DND-41 (cell line): ENCODE measurements at regions not wholly inside any gene's neighbourhood (a gene's known extent, or its start where the extent isn't known, plus 50 kb on each side); places are given as distances from the start of the nearest gene placed in this dataset.

ENCODE experiments used
- ATAC-seq: fragments of 200-7000 bp; cut with Tn5 transposase; 3 replicates; pipeline ENCODE4 v1.9.1; 2021; ENCODE audit warnings: low read depth; ENCODE audit not compliant: insufficient read depth
- DNase-seq: peaks from one replicate; pipeline ENCODE4 v3.0.0-alpha.2; 2020
- H2AFZ ChIP-seq: 2 replicates; pipeline ENCODE4 v1.6.0; 2012; ENCODE audit warnings: low read depth, low read length
- H3K27ac ChIP-seq: 2 replicates; pipeline ENCODE4 v1.5.1; 2012; ENCODE audit warnings: low read length, inconsistent platforms
- H3K27me3 ChIP-seq: fragments of 200-600 bp; sonication (generic); 2 replicates; pipeline ENCODE4 v1.6.0; 2012; ENCODE audit warnings: low read length, mild to moderate bottlenecking, inconsistent platforms; ENCODE audit not compliant: insufficient read depth, poor library complexity
- H3K36me3 ChIP-seq: 2 replicates; pipeline ENCODE4 v1.5.1; 2012; ENCODE audit warnings: low read length, inconsistent platforms; ENCODE audit not compliant: insufficient read depth
- H3K4me1 ChIP-seq: 2 replicates; pipeline ENCODE4 v1.5.1; 2012; ENCODE audit warnings: mild to moderate bottlenecking, low read length; ENCODE audit not compliant: insufficient read depth
- H3K4me2 ChIP-seq: 2 replicates; pipeline ENCODE4 v1.6.0; 2012; ENCODE audit warnings: mild to moderate bottlenecking, moderate library complexity, low read length, inconsistent platforms; ENCODE audit not compliant: insufficient read depth
- H3K4me3 ChIP-seq, 2 experiments: fragments of 200-600 bp in 1 of 2; shearing (Covaris generic) in 1 of 2; 2 replicates each; pipeline ENCODE4 v1.5.1; 2012 to 2016; ENCODE audit warnings: inconsistent platforms in 2 of 2, low read length in 2 of 2, mild to moderate bottlenecking in 2 of 2, low read depth in 1 of 2, moderate library complexity in 1 of 2
- H3K79me2 ChIP-seq: 2 replicates; pipeline ENCODE4 v1.6.0; 2012; ENCODE audit warnings: low read length, inconsistent platforms; ENCODE audit not compliant: insufficient read depth
- H3K9ac ChIP-seq: 2 replicates; pipeline ENCODE4 v1.6.0; 2012; ENCODE audit warnings: low read depth, mild to moderate bottlenecking, inconsistent platforms, low read length, moderate library complexity
- H3K9me3 ChIP-seq: 2 replicates; pipeline ENCODE4 v1.5.1; 2012; ENCODE audit warnings: low read length, moderate library complexity, mild to moderate bottlenecking, inconsistent platforms; ENCODE audit not compliant: insufficient read depth, severe bottlenecking
- H4K20me1 ChIP-seq: 2 replicates; pipeline ENCODE4 v1.6.0; 2012; ENCODE audit warnings: low read length; ENCODE audit not compliant: insufficient read depth
- EZH2 ChIP-seq: IDR thresholded peaks from 3 replicates; pipeline ENCODE4 v1.6.1; 2012; ENCODE audit warnings: borderline replicate concordance, low read depth, mild to moderate bottlenecking, moderate library complexity, low read length, inconsistent platforms; ENCODE audit not compliant: severe bottlenecking
- TF ChIP-seq, protein P1 (sequence below): IDR thresholded peaks from 2 replicates; pipeline ENCODE4 v1.5.1; 2012; ENCODE audit warnings: borderline replicate concordance, low read length, moderate library complexity, mild to moderate bottlenecking; ENCODE audit not compliant: poor library complexity, severe bottlenecking; ENCODE audit errors: extremely low read depth

DNA sequence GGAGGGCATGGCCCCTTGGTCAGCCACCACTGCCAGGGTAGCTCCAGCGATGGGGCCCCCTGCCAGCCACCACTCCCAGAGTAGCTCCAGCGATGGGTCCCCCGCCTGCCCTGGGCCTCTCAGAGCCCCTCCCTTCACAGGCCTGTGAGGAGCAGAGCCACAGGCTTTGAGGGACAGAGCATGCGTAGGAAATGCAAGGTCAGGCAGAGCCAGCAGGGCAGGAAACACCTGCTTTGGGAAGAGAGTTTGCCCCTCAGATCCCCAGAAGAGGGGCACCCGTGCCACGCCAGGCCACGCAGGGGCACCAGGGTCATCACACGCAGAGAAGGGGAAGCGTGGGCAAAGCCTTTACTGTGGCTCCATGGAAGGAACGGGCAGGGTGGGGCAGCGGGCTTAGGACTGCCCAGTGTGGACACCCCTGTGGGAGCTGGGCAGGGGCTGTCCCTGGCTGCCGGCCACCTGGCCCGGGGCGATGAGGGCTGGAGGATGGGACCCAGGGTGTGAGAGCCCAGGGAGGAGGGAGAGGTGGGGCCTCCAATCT, 477.8 kb downstream of the BRD1 start:
- Histone ChIP-seq H3K9ac (no peak overlapping the region), H3K4me1 (no peaks in the 10 kb centered on the region), H3K27me3 (peaks cover 5% of the 10 kb centered on the region), H3K79me2 (no peaks in the 10 kb centered on the region), H3K4me2 (no peak overlapping the region), H3K27ac (no peak overlapping the region), H3K9me3 (no peaks in the 10 kb centered on the region), H2AFZ (no peak overlapping the region), H4K20me1 (peaks cover 3% of the 10 kb centered on the region; the same call in 1 of the 2 replicates), H3K36me3 (no peaks in the 10 kb centered on the region), H3K4me3 (no peak overlapping the region)
- no peak for ATAC-seq
- DNase-seq, result no peak
- TF ChIP-seq, protein P1, sequence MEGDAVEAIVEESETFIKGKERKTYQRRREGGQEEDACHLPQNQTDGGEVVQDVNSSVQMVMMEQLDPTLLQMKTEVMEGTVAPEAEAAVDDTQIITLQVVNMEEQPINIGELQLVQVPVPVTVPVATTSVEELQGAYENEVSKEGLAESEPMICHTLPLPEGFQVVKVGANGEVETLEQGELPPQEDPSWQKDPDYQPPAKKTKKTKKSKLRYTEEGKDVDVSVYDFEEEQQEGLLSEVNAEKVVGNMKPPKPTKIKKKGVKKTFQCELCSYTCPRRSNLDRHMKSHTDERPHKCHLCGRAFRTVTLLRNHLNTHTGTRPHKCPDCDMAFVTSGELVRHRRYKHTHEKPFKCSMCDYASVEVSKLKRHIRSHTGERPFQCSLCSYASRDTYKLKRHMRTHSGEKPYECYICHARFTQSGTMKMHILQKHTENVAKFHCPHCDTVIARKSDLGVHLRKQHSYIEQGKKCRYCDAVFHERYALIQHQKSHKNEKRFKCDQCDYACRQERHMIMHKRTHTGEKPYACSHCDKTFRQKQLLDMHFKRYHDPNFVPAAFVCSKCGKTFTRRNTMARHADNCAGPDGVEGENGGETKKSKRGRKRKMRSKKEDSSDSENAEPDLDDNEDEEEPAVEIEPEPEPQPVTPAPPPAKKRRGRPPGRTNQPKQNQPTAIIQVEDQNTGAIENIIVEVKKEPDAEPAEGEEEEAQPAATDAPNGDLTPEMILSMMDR, result no peak
- no peak for TF ChIP-seq EZH2

DNA sequence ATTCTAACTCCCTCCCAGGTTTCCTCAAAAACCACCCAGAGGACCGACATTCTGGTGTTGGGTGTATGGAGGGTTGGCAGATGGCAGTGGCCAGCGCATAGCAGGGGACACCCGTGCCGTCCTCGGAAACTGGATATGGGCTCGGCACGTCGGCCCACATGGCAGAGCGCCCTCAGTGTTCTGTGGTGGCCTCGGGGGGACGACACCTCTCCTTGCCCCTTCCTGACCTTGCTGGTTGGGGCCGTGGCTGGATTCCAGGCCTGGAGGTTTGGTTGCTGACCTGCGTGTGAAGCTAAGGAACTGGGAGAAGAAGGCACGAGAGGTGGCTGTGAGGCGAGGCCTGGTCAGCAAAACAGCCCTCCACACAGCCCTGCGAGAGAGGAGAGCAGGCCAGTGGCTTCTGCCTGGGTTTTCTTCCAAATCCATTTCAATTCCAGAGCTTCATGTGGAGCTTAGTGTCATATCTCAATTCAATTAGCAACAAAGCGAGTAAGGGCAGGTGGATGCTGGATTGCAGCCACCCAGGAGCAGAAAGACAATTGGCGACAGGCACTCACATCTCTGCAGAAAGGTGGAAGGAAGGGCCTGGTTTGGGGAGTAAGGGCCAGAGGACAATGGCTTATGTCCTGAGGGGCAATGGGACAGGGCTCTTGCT, 478.4 kb downstream of the BRD1 start:
- no peak overlapping the region for H2AFZ ChIP-seq

DNA sequence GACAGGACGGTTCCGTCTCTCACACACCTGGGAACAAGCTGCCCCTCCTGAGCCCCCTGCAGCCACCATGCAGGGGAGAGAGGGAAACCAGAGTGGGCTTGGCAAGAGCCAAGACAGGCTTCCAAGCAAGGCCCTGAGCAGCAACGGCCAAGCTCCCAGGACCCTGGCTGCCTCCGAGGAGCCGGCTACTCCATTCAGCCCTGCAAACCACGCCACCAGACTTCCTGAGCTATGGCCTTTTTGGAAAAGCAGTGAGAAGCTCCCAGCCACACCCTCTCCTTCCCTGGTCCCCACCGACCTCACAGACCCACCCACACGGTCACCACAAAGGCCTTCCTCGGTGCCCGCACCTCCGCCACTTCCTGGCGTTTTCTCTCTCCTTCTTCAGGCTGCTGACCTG, 479.0 kb downstream of the BRD1 start:
- H3K9me3 ChIP-seq, result no peaks in the 10 kb centered on the region
- no peaks in the 10 kb centered on the region for H3K27me3 ChIP-seq
- no peak overlapping the region for H3K27ac ChIP-seq
- no peak overlapping the region for H3K9ac ChIP-seq
- TF ChIP-seq, protein P1, result no peak
- no peak for TF ChIP-seq EZH2
- H3K4me1 ChIP-seq, result no peaks in the 10 kb centered on the region
- no peak for ATAC-seq
- H2AFZ ChIP-seq, result no peak overlapping the region
- H3K79me2 ChIP-seq, result no peaks in the 10 kb centered on the region
- H3K36me3 ChIP-seq, result no peaks in the 10 kb centered on the region
- no peak overlapping the region for H3K4me3 ChIP-seq
- DNase-seq, result no peak
- H3K4me2 ChIP-seq, result no peak overlapping the region
- no peaks in the 10 kb centered on the region for H4K20me1 ChIP-seq

More for the DNA sequence above, 478.4 kb downstream of the BRD1 start:
- no peak overlapping the region for H3K27ac ChIP-seq
- H3K9me3 ChIP-seq, result no peaks in the 10 kb centered on the region
- no peak overlapping the region for H3K4me2 ChIP-seq
- DNase-seq (no peak), ATAC-seq (no peak)
- no peaks in the 10 kb centered on the region for H3K4me1 ChIP-seq
- no peaks in the 10 kb centered on the region for H3K36me3 ChIP-seq
- H3K79me2 ChIP-seq, result no peaks in the 10 kb centered on the region
- H3K9ac ChIP-seq, result no peak overlapping the region
- no peaks in the 10 kb centered on the region for H3K27me3 ChIP-seq
- H3K4me3 ChIP-seq, result no peak overlapping the region
- H4K20me1 ChIP-seq, result no peaks in the 10 kb centered on the region
- no peak for TF ChIP-seq EZH2
- TF ChIP-seq, protein P1, result no peak
